HepG2 (cell line): ENCODE measurements at regions not wholly inside any gene's neighbourhood (a gene's known extent, or its start where the extent isn't known, plus 50 kb on each side); places are given as distances from the start of the nearest gene placed in this dataset.

ENCODE experiments used
- ATAC-seq: fragments of 200-7000 bp; cut with Tn5 transposase; 3 replicates; pipeline ENCODE4 v1.9.1; 2020; ENCODE audit warnings: mild to moderate bottlenecking, moderate library complexity
- BruUV-seq: library from RNA; stranded (reverse); fragments of 400-500 nt; replicated peaks from 2 replicates; lab custom pipeline; 2021; lab: Mats Ljungman, UMichigan
- CTCF ChIA-PET: fragments of 300-600 bp; formaldehyde crosslinking; extraction: SDS; loops from one replicate; lab custom pipeline; 2021; ENCODE audit warnings: low total read pairs, inconsistent platforms, low intra/inter-chr PET ratio; lab: Yijun Ruan, JAX
- POLR2A ChIA-PET: fragments of 350-600 bp; sonication (Branson Sonifier 250); formaldehyde crosslinking; loops from one replicate; lab custom pipeline; 2020; ENCODE audit warnings: antibody characterized with exemption, inconsistent platforms; lab: Yijun Ruan, JAX
- DNase-seq: peaks from one replicate; pipeline ENCODE4 v3.0.0-alpha.2; 2015; ENCODE audit warnings: low spot score
- FAIRE-seq: peaks from 3 replicates; lab custom pipeline; 2011; peaks lifted over from hg19 to GRCh38; lab: Jason Lieb, UNC
- H2AFZ ChIP-seq: one replicate; pipeline ENCODE4 v1.6.1; 2011; ENCODE audit warnings: low read length, inconsistent platforms
- H3K27ac ChIP-seq: fragments of 300-600 bp; 3 replicates; pipeline ENCODE4 v1.8.0; 2011; ENCODE audit warnings: mixed run types, mild to moderate bottlenecking, mixed read lengths, low read length, inconsistent platforms; ENCODE audit not compliant: insufficient read depth; ENCODE audit errors: extremely low read length
- H3K27me3 ChIP-seq, 2 experiments: fragments of 200-600 bp in 1 of 2; 2 replicates in 1 of 2; 3 replicates in 1 of 2; pipeline versions ENCODE4 v1.6.0 to v1.8.0; 2011; ENCODE audit warnings: low read length in 2 of 2, mild to moderate bottlenecking in 2 of 2, moderate library complexity in 2 of 2, inconsistent platforms in 1 of 2; ENCODE audit not compliant: insufficient read depth in 2 of 2, control insufficient read depth in 1 of 2
- H3K36me3 ChIP-seq, 2 experiments: fragments of 200-600 bp in 1 of 2; replicated peaks in 1 of 2; 2 replicates in 1 of 2; 3 replicates in 1 of 2; pipeline versions ENCODE4 v1.5.1 to v1.8.0; 2011; ENCODE audit warnings: low read length in 2 of 2, inconsistent platforms in 1 of 2; ENCODE audit not compliant: insufficient read depth in 2 of 2, control insufficient read depth in 1 of 2
- H3K4me1 ChIP-seq: 2 replicates; pipeline ENCODE4 v1.5.1; 2012; ENCODE audit warnings: low read length, inconsistent platforms; ENCODE audit not compliant: insufficient read depth
- H3K4me2 ChIP-seq: 2 replicates; pipeline ENCODE4 v1.6.0; 2011; ENCODE audit warnings: low read depth, low read length, inconsistent platforms
- H3K4me3 ChIP-seq, 3 experiments: fragments of 200-600 bp in 1 of 3; sonication (generic), shearing (Covaris generic) in 1 of 3; replicated peaks in 1 of 3; 2 replicates each; pipeline ENCODE4 v1.5.1; 2011 to 2016; ENCODE audit warnings: low read length in 3 of 3, inconsistent platforms in 2 of 3, low read depth in 2 of 3, mild to moderate bottlenecking in 2 of 3, control low read depth in 1 of 3, mixed read lengths in 1 of 3; ENCODE audit not compliant: insufficient read depth in 1 of 3
- H3K79me2 ChIP-seq: one replicate; pipeline ENCODE4 v1.6.1; 2011; ENCODE audit warnings: low read length, inconsistent platforms; ENCODE audit not compliant: insufficient read depth
- H3K9ac ChIP-seq: 2 replicates; pipeline ENCODE4 v1.6.0; 2011; ENCODE audit warnings: mild to moderate bottlenecking, low read depth, low read length, inconsistent platforms; ENCODE audit not compliant: insufficient read depth
- H3K9me3 ChIP-seq: 2 replicates; pipeline ENCODE4 v1.5.1; 2012; ENCODE audit warnings: mild to moderate bottlenecking, low read length
- H4K20me1 ChIP-seq: 2 replicates; pipeline ENCODE4 v1.6.0; 2011; ENCODE audit warnings: inconsistent platforms, mild to moderate bottlenecking, low read length, moderate library complexity; ENCODE audit not compliant: insufficient read depth
- ARNT ChIP-seq: fragments of 450-650 bp; IDR thresholded peaks from 2 replicates; pipeline ENCODE4 v1.6.1; 2017
- ARNT2 ChIP-seq: sonication (generic); formaldehyde crosslinking; IDR thresholded peaks from 2 replicates; pipeline ENCODE4 v1.8.0; 2022; ENCODE audit warnings: mild to moderate bottlenecking, low read depth, missing genetic modification reagents, moderate library complexity
- FOXA1 ChIP-seq, 2 experiments: fragments of 450-650 bp in 1 of 2; sonication (generic) in 1 of 2; formaldehyde crosslinking in 1 of 2; IDR thresholded peaks; 2 replicates each; pipeline versions ENCODE4 v1.4.0 to v1.6.1; 2016 to 2020; ENCODE audit warnings: missing genetic modification reagents in 1 of 2
- UBTF ChIP-seq: sonication (generic); formaldehyde crosslinking; IDR thresholded peaks from 2 replicates; pipeline ENCODE4 v1.4.0; 2020; ENCODE audit warnings: mild to moderate bottlenecking, missing genetic modification reagents
- ZBED4 ChIP-seq: sonication (generic); formaldehyde crosslinking; IDR thresholded peaks from 2 replicates; pipeline ENCODE4 v1.4.0; 2020; ENCODE audit warnings: missing genetic modification reagents, borderline replicate concordance
- ZNF33A ChIP-seq: sonication (generic); formaldehyde crosslinking; IDR thresholded peaks from 2 replicates; pipeline ENCODE4 v1.5.1; 2020; ENCODE audit warnings: missing genetic modification reagents, mild to moderate bottlenecking, moderate library complexity, borderline replicate concordance
- ZNF383 ChIP-seq: sonication (generic); formaldehyde crosslinking; IDR thresholded peaks from 2 replicates; pipeline ENCODE4 v1.4.0; 2020; ENCODE audit warnings: missing genetic modification reagents, mild to moderate bottlenecking, borderline replicate concordance
- WGBS: methylation state at CpG from one replicate; pipeline ENCODE4 v1.1.6; 2017; ENCODE audit warnings: low lambda C conversion rate; 5-methylcytosine and 5-hydroxymethylcytosine counted together
- in situ Hi-C: cut with HindIII; loops from 2 replicates; pipeline ENCODE4 v1.10.0; 2017; ENCODE audit warnings: low pct_unique_long_range_greater_than_20kb; ENCODE audit not compliant: extremely low pct_ligation_motif_present
- intact Hi-C: fragments of 100-400 bp; cut with micrococcal nuclease; formaldehyde crosslinking; loops from one replicate; pipeline ENCODE4 v1.10.0; 2022; ENCODE audit not compliant: unreplicated experiment

- intact Hi-C loops: no loop called here
- H3K9me3 ChIP-seq: no peaks in the 10 kb centered on the region
- TF ChIP-seq FOXA1 (IDR thresholded peaks at IDR 0.05) (peak; percentile 65; the same call in 1 of the 2 replicates), FOXA1 (CRISPR knock-in tag; IDR thresholded peaks at IDR 0.05) (no peak), UBTF (no peak)
- TF ChIP-seq, all 625 proteins: peak for 1
- ChIA-PET POLR2A (no interaction called here), CTCF (no interaction called here)
- no peaks in the 10 kb centered on the region for H3K4me1 ChIP-seq
- in situ Hi-C loops: no loop called here
- no peaks in the 10 kb centered on the region for H4K20me1 ChIP-seq
- no peak overlapping the region for H3K27ac ChIP-seq
- FAIRE-seq: no peak
- H3K9ac ChIP-seq: no peak overlapping the region
- no peaks in the 10 kb centered on the region for H3K36me3 ChIP-seq
- ATAC-seq: no peak
- no peak for DNase-seq
- H2AFZ ChIP-seq: no peak overlapping the region
- no peak overlapping the region for H3K4me2 ChIP-seq
- WGBS: 27% methylated on average over 13 of the region's 13 CpGs
- no peaks in the 10 kb centered on the region; a peak in 1 of 5 replicates for H3K27me3 ChIP-seq
- H3K4me3 ChIP-seq: no peak overlapping the region
- BruUV-seq: no TSS peak
- H3K79me2 ChIP-seq: no peaks in the 10 kb centered on the region
These were observed 129.0 kb upstream of the ZEB2 start for GRCh38 chr2:144648837-144649465.

- DNase-seq (no peak), FAIRE-seq (no peak), ATAC-seq (no peak)
- H4K20me1 ChIP-seq: no peaks in the 10 kb centered on the region
- ChIA-PET POLR2A (no interaction called here), CTCF (no interaction called here)
- H3K36me3 ChIP-seq: no peaks in the 10 kb centered on the region
- in situ Hi-C loops (no loop called here), intact Hi-C loops (no loop called here)
- no TSS peak for BruUV-seq
- no peak overlapping the region for H3K9ac ChIP-seq
- no peaks in the 10 kb centered on the region for H3K4me1 ChIP-seq
- no peaks in the 10 kb centered on the region for H3K9me3 ChIP-seq
- no peaks in the 10 kb centered on the region for H3K79me2 ChIP-seq
- H2AFZ ChIP-seq: no peak overlapping the region
- WGBS: 2% methylated on average over 3 of the region's 3 CpGs
- no peak overlapping the region for H3K27ac ChIP-seq
- no peak overlapping the region for H3K4me3 ChIP-seq
- H3K4me2 ChIP-seq: no peak overlapping the region
- H3K27me3 ChIP-seq: no peaks in the 10 kb centered on the region
- TF ChIP-seq ZNF383 (CRISPR knock-in tag): no peak
- no peak for TF ChIP-seq ZNF33A (CRISPR knock-in tag)
- no peak for TF ChIP-seq ARNT
- TF ChIP-seq ZBED4 (CRISPR knock-in tag): no peak
- TF ChIP-seq ARNT2 (CRISPR knock-in tag): no peak
These were observed 125.3 kb upstream of the ZEB2 start for GRCh38 chr2:144645083-144645778.
